Fibroblast of peridontal ligament (primary cell): ENCODE measurements at regions not wholly inside any gene's neighbourhood (a gene's known extent, or its start where the extent isn't known, plus 50 kb on each side); places are given as distances from the start of the nearest gene placed in this dataset.
"Not testable (repeated sequence)": the region's sequence is repeated elsewhere in the genome, so short reads cannot be mapped to it uniquely, and the experiment has no call there.

Experiments
- DNase-seq: peaks from one replicate; pipeline ENCODE4 v3.0.0-alpha.2; 2010; ENCODE audit errors: extremely low read depth

GRCh38 chr5:93359296-93359959 lies 221.6 kb downstream of the NR2F1-AS1 start:
- DNase-seq = peak; percentile 74

GRCh38 chr5:93358176-93358575 lies 222.8 kb downstream of the NR2F1-AS1 start:
- no peak for DNase-seq

- no peak for DNase-seq
Measured at GRCh38 chr5:93357686-93358085, 223.3 kb downstream of the NR2F1-AS1 start.

GRCh38 chr5:93355691-93356090 lies 225.3 kb downstream of the NR2F1-AS1 start:
- DNase-seq = no peak

GRCh38 chr5:93352186-93352585 lies 228.8 kb downstream of the NR2F1-AS1 start:
- DNase-seq = no peak

GRCh38 chr5:93349613-93350012 lies 231.4 kb downstream of the NR2F1-AS1 start:
- DNase-seq = peak; percentile 50

GRCh38 chr5:93348231-93348630 lies 232.8 kb downstream of the NR2F1-AS1 start:
- no peak for DNase-seq

- not testable (repeated sequence) for DNase-seq
Measured at GRCh38 chr5:93346850-93347249, 234.2 kb downstream of the NR2F1-AS1 start.

GRCh38 chr5:93346301-93346700 lies 234.7 kb downstream of the NR2F1-AS1 start:
- peak; percentile 24 for DNase-seq

GRCh38 chr5:93343570-93343969 lies 237.4 kb downstream of the NR2F1-AS1 start:
- peak; percentile 18 for DNase-seq

GRCh38 chr5:93342563-93343061 lies 238.4 kb downstream of the NR2F1-AS1 start:
- DNase-seq = peak; percentile 32

- peak; percentile 16 for DNase-seq
Measured at GRCh38 chr5:93340881-93341280, 240.1 kb downstream of the NR2F1-AS1 start.

GRCh38 chr5:93337138-93337537 lies 243.9 kb downstream of the NR2F1-AS1 start:
- no peak for DNase-seq

GRCh38 chr5:93336330-93337110 lies 244.5 kb downstream of the NR2F1-AS1 start:
- peak; percentile 50 for DNase-seq

GRCh38 chr5:93331863-93332262 lies 249.2 kb downstream of the NR2F1-AS1 start:
- no peak for DNase-seq

- DNase-seq = no peak
Measured at GRCh38 chr5:93331241-93331640, 249.8 kb downstream of the NR2F1-AS1 start.

GRCh38 chr5:93330506-93330905 lies 250.5 kb downstream of the NR2F1-AS1 start:
- peak; percentile 6 for DNase-seq

GRCh38 chr5:93329756-93330155 lies 251.3 kb downstream of the NR2F1-AS1 start:
- DNase-seq = no peak

GRCh38 chr5:93328833-93329232 lies 252.2 kb downstream of the NR2F1-AS1 start:
- DNase-seq = no peak

- DNase-seq = no peak
Measured at GRCh38 chr5:93327605-93328004, 253.4 kb downstream of the NR2F1-AS1 start.

- DNase-seq = no peak
Measured at GRCh38 chr5:93325946-93326345, 255.1 kb downstream of the NR2F1-AS1 start.

- no peak for DNase-seq
Measured at GRCh38 chr5:93322974-93323860, 257.8 kb downstream of the NR2F1-AS1 start.
